ENCODE measurements at regions not wholly inside any gene's neighbourhood (a gene's known extent, or its start where the extent isn't known, plus 50 kb on each side); places are given as distances from the start of the nearest gene placed in this dataset.

DNA sequence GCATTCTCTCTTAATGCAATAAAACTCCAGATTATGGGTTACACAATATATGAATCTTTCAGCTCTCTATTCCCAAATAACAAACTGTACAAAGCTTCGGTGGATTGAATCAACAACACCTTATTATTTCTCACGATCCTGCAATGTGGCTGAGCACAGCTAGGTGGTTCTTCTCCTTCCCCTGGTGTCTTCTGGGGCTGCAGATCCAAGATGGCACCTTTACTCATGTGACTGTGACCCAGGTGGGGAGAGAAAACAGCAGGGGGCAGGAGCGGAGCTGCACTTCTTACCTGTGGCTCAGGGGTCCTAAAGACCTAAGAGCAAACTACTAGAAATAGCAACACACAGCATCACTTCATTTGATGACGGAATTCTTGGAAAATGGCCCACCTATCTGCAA is 233.1 kb downstream of the IRX1 start:
- no peak for TF ChIP-seq EP300 (IDR thresholded peaks at IDR 0.05)
- TF ChIP-seq, protein P1, sequence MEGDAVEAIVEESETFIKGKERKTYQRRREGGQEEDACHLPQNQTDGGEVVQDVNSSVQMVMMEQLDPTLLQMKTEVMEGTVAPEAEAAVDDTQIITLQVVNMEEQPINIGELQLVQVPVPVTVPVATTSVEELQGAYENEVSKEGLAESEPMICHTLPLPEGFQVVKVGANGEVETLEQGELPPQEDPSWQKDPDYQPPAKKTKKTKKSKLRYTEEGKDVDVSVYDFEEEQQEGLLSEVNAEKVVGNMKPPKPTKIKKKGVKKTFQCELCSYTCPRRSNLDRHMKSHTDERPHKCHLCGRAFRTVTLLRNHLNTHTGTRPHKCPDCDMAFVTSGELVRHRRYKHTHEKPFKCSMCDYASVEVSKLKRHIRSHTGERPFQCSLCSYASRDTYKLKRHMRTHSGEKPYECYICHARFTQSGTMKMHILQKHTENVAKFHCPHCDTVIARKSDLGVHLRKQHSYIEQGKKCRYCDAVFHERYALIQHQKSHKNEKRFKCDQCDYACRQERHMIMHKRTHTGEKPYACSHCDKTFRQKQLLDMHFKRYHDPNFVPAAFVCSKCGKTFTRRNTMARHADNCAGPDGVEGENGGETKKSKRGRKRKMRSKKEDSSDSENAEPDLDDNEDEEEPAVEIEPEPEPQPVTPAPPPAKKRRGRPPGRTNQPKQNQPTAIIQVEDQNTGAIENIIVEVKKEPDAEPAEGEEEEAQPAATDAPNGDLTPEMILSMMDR (IDR thresholded peaks at IDR 0.05), result no peak
- no peak for TF ChIP-seq POLR2AphosphoS5 (IDR thresholded peaks at IDR 0.05)
